GM13976 (cell line): ENCODE measurements at regions not wholly inside any gene's neighbourhood (a gene's known extent, or its start where the extent isn't known, plus 50 kb on each side); places are given as distances from the start of the nearest gene placed in this dataset.
A peak's percentile ranks its signal among the peaks of the same experiment; 100 is the strongest.
"Not testable (repeated sequence)": the region's sequence is repeated elsewhere in the genome, so short reads cannot be mapped to it uniquely, and the experiment has no call there.

Experiments used
- DNase-seq: peaks from one replicate; pipeline ENCODE4 v3.0.0; 2012; ENCODE audit warnings: low spot score
- CTCF ChIP-seq: IDR thresholded peaks from 2 replicates; pipeline ENCODE4 v1.5.1; 2012; ENCODE audit warnings: borderline replicate concordance, mild to moderate bottlenecking; ENCODE audit not compliant: insufficient read depth; ENCODE audit errors: extremely low read depth, missing control alignments, control extremely low read depth
- in situ Hi-C: fragments of 300-500 bp; cut with MboI; formaldehyde crosslinking; loops from one replicate; pipeline ENCODE4 v1.12.0; 2022; ENCODE audit warnings: low sequenced_read_pairs, mixed read lengths, inconsistent platforms; ENCODE audit not compliant: unreplicated experiment

GRCh38 chr13:50627111-50627510, 216.4 kb downstream of the DLEU7 start:
- no peak for TF ChIP-seq CTCF
- no peak for DNase-seq
- in situ Hi-C loops, result no loop called here

- DNase-seq, in situ Hi-C loops: not testable (repeated sequence)
Measured at GRCh38 chr13:50628512-50628911, 215.0 kb downstream of the DLEU7 start.

GRCh38 chr13:50629497-50629896, 214.0 kb downstream of the DLEU7 start:
- DNase-seq, result no peak
- no peak for TF ChIP-seq CTCF
- in situ Hi-C loops, result no loop called here

- in situ Hi-C loops, result no loop called here
- no peak for DNase-seq
- TF ChIP-seq CTCF, result no peak
Measured at GRCh38 chr13:50629966-50630365, 213.5 kb downstream of the DLEU7 start.

GRCh38 chr13:50631041-50631440, 212.5 kb downstream of the DLEU7 start:
- no peak for DNase-seq
- in situ Hi-C loops, result no loop called here
- no peak for TF ChIP-seq CTCF

GRCh38 chr13:50634339-50634738, 209.2 kb downstream of the DLEU7 start:
- in situ Hi-C loops, result no loop called here
- DNase-seq, result no peak
- TF ChIP-seq CTCF, result no peak

GRCh38 chr13:50635504-50635903, 208.0 kb downstream of the DLEU7 start:
- in situ Hi-C loops, result no loop called here
- no peak for TF ChIP-seq CTCF
- peak; percentile 28 for DNase-seq
